HCT116 (cell line): ENCODE measurements at regions not wholly inside any gene's neighbourhood (a gene's known extent, or its start where the extent isn't known, plus 50 kb on each side); places are given as distances from the start of the nearest gene placed in this dataset.

ENCODE experiments used
- ATAC-seq: fragments of 200-7000 bp; cut with Tn5 transposase; 2 replicates; pipeline ENCODE4 v1.9.1; 2020; ENCODE audit warnings: mild to moderate bottlenecking, moderate library complexity
- BruUV-seq: library from RNA; stranded (reverse); fragments of 400-500 nt; replicated peaks from 2 replicates; lab custom pipeline; 2021; lab: Mats Ljungman, UMichigan
- CTCF ChIA-PET: fragments of 300-600 bp; sonication (Branson Sonifier 250); formaldehyde crosslinking; loops from one replicate; lab custom pipeline; 2021; ENCODE audit warnings: antibody characterized with exemption; lab: Charles Lee
- POLR2A ChIA-PET: fragments of 300-600, 350-600 bp; sonication (Branson Sonifier 250); formaldehyde crosslinking; loops from one replicate; lab custom pipeline; 2021; ENCODE audit warnings: antibody characterized with exemption; lab: Charles Lee
- RAD21 ChIA-PET, 2 experiments: fragments of 300-600 bp; sonication (Branson Sonifier 250); formaldehyde crosslinking; loops; one replicate each; lab custom pipeline; 2023; ENCODE audit warnings: low total read pairs in 2 of 2; ENCODE audit not compliant: uncharacterized antibody in 2 of 2, unreplicated experiment in 2 of 2, low non-redundant PET in 1 of 2; lab: Charles Lee
- DNase-seq: peaks from one replicate; pipeline ENCODE4 v3.0.0-alpha.2; 2010; ENCODE audit warnings: low read depth, low spot score
- H2AFZ ChIP-seq: fragments of 200-600 bp; shearing (Covaris generic), sonication (generic); 2 replicates; pipeline ENCODE4 v1.6.1; 2017; ENCODE audit warnings: low read depth, mixed run types, mixed read lengths, antibody characterized with exemption, low read length; ENCODE audit not compliant: poor library complexity, severe bottlenecking
- H3K27ac ChIP-seq: 2 replicates; pipeline ENCODE4 v1.5.1; 2012; ENCODE audit warnings: low read depth, low read length
- H3K27me3 ChIP-seq: fragments of 200-600 bp; sonication (generic); 2 replicates; pipeline ENCODE4 v1.6.1; 2016; ENCODE audit warnings: mixed run types, low read length, mixed read lengths; ENCODE audit not compliant: insufficient read depth
- H3K36me3 ChIP-seq, 2 experiments: fragments of 200-500 bp in 1 of 2; fragments of 200-600 bp in 1 of 2; sonication (Bioruptor generic) in 1 of 2; sonication (generic) in 1 of 2; 2 replicates each; pipeline versions ENCODE4 v1.5.1 to v1.6.1; 2014 to 2016; ENCODE audit warnings: low read length in 2 of 2, inconsistent platforms in 1 of 2, mixed read lengths in 1 of 2, mixed run types in 1 of 2; ENCODE audit not compliant: insufficient read depth in 2 of 2, control insufficient read depth in 1 of 2
- H3K4me1 ChIP-seq, 2 experiments: fragments of 200-600 bp in 1 of 2; sonication (generic) in 1 of 2; 2 replicates each; pipeline versions ENCODE4 v1.5.1 to v1.6.1; 2012 to 2017; ENCODE audit warnings: low read length in 2 of 2, inconsistent platforms in 1 of 2, mild to moderate bottlenecking in 1 of 2, mixed read lengths in 1 of 2, mixed run types in 1 of 2, moderate library complexity in 1 of 2; ENCODE audit not compliant: insufficient read depth in 2 of 2, control insufficient read depth in 1 of 2
- H3K4me2 ChIP-seq: fragments of 200-600 bp; sonication (generic); 2 replicates; pipeline ENCODE4 v1.6.1; 2017; ENCODE audit warnings: mixed run types, low read length, mixed read lengths
- H3K4me3 ChIP-seq, 2 experiments: fragments of 200-600 bp in 1 of 2; sonication (generic) in 1 of 2; replicated peaks in 1 of 2; 2 replicates each; pipeline ENCODE4 v1.5.1; 2011 to 2016; ENCODE audit warnings: low read length in 2 of 2, control low read depth in 1 of 2, low read depth in 1 of 2, mild to moderate bottlenecking in 1 of 2, mixed read lengths in 1 of 2, mixed run types in 1 of 2
- H3K79me2 ChIP-seq: fragments of 200-600 bp; sonication (generic); 2 replicates; pipeline ENCODE4 v1.6.1; 2017; ENCODE audit warnings: mild to moderate bottlenecking, mixed run types, low read length, moderate library complexity, mixed read lengths; ENCODE audit not compliant: insufficient read depth
- H3K9ac ChIP-seq: fragments of 200-600 bp; sonication (generic); 2 replicates; pipeline ENCODE4 v1.6.1; 2016; ENCODE audit warnings: low read length, mixed read lengths
- H3K9me2 ChIP-seq: fragments of 200-600 bp; sonication (generic), shearing (Covaris generic); 2 replicates; pipeline ENCODE4 v1.6.1; 2017; ENCODE audit warnings: mixed run types, mild to moderate bottlenecking, moderate library complexity; ENCODE audit not compliant: insufficient read depth
- H3K9me3 ChIP-seq, 2 experiments: fragments of 200-500 bp in 1 of 2; fragments of 200-600 bp in 1 of 2; sonication (Bioruptor generic) in 1 of 2; sonication (generic) in 1 of 2; 2 replicates each; pipeline ENCODE4 v1.6.1; 2014 to 2017; ENCODE audit warnings: low read length in 2 of 2, mixed read lengths in 2 of 2, inconsistent platforms in 1 of 2, low read depth in 1 of 2, mild to moderate bottlenecking in 1 of 2, mixed run types in 1 of 2, moderate library complexity in 1 of 2; ENCODE audit not compliant: control insufficient read depth in 1 of 2, insufficient read depth in 1 of 2
- H4K20me1 ChIP-seq: fragments of 200-600 bp; sonication (generic), shearing (Covaris generic); 2 replicates; pipeline ENCODE4 v1.6.1; 2017; ENCODE audit warnings: mixed run types, mild to moderate bottlenecking, moderate library complexity; ENCODE audit not compliant: insufficient read depth
- CBX3 ChIP-seq: IDR thresholded peaks from 2 replicates; pipeline ENCODE4 v1.6.1; 2012; ENCODE audit warnings: low read depth
- CEBPB ChIP-seq: IDR thresholded peaks from 2 replicates; pipeline ENCODE4 v1.6.1; 2012; ENCODE audit warnings: low read depth
- EGR1 ChIP-seq: IDR thresholded peaks from 2 replicates; pipeline ENCODE4 v1.6.1; 2012; ENCODE audit warnings: low read depth
- EZH2 ChIP-seq: fragments of 200-600 bp; sonication (generic); IDR thresholded peaks from 2 replicates; pipeline ENCODE4 v1.6.1; 2017; ENCODE audit warnings: antibody characterized with exemption, mixed run types
- FOSL1 ChIP-seq: IDR thresholded peaks from 2 replicates; pipeline ENCODE4 v1.6.1; 2012; ENCODE audit warnings: low read depth
- JUND ChIP-seq: IDR thresholded peaks from 2 replicates; pipeline ENCODE4 v1.6.1; 2012
- POLR2A ChIP-seq: IDR thresholded peaks from 2 replicates; pipeline ENCODE4 v1.7.0; 2011; ENCODE audit warnings: borderline replicate concordance; ENCODE audit not compliant: insufficient read depth, insufficient read length; ENCODE audit errors: extremely low read depth
- POLR2AphosphoS5 ChIP-seq: IDR thresholded peaks from 2 replicates; pipeline ENCODE4 v1.6.1; 2011; ENCODE audit warnings: mild to moderate bottlenecking, low read depth, low read length, moderate library complexity
- SIN3A ChIP-seq: IDR thresholded peaks from 2 replicates; pipeline ENCODE4 v1.6.1; 2012; ENCODE audit warnings: low read depth
- SP1 ChIP-seq: IDR thresholded peaks from 2 replicates; pipeline ENCODE4 v1.6.1; 2012; ENCODE audit warnings: low read depth
- SRF ChIP-seq: IDR thresholded peaks from 2 replicates; pipeline ENCODE4 v1.6.1; 2012; ENCODE audit warnings: low read depth
- YY1 ChIP-seq: IDR thresholded peaks from 2 replicates; pipeline ENCODE4 v1.6.1; 2011; ENCODE audit warnings: low read length, low read depth, moderate library complexity, mild to moderate bottlenecking; ENCODE audit not compliant: insufficient replicate concordance; ENCODE audit errors: extremely low read depth
- ZFX ChIP-seq: fragments of 450-650 bp; IDR thresholded peaks from 2 replicates; pipeline ENCODE4 v1.6.1; 2017
- ZNF274 ChIP-seq: fragments of 200-500 bp; sonication (Bioruptor generic); IDR thresholded peaks from 2 replicates; pipeline ENCODE4 v1.6.1; 2014; ENCODE audit warnings: mild to moderate bottlenecking, low read depth, low read length, inconsistent platforms
- intact Hi-C: fragments of 100-400 bp; cut with micrococcal nuclease; formaldehyde crosslinking; loops from 2 replicates; pipeline ENCODE4 v1.10.0; 2022
- TF ChIP-seq, protein P1 (sequence below): IDR thresholded peaks from 2 replicates; pipeline ENCODE4 v1.6.1; 2012
- TF ChIP-seq, protein P2 (sequence below): IDR thresholded peaks from 2 replicates; pipeline ENCODE4 v1.6.1; 2012
- TF ChIP-seq, protein P3 (sequence below): IDR thresholded peaks from 2 replicates; pipeline ENCODE4 v1.6.1; 2012; ENCODE audit warnings: low read depth
- TF ChIP-seq, protein P4 (sequence below), 3 experiments: fragments of 200-600 bp in 1 of 3; sonication (generic) in 1 of 3; IDR thresholded peaks in 2 of 3; conservative IDR thresholded peaks in 1 of 3; 2 replicates each; pipeline ENCODE4 v1.5.1; 2012 to 2017; ENCODE audit warnings: low read depth in 2 of 3, low read length in 2 of 3, antibody characterized with exemption in 1 of 3, borderline replicate concordance in 1 of 3, control low read depth in 1 of 3, mild to moderate bottlenecking in 1 of 3, mixed read lengths in 1 of 3, mixed run types in 1 of 3, moderate library complexity in 1 of 3; ENCODE audit not compliant: insufficient read depth in 1 of 3
- TF ChIP-seq, protein P5 (sequence below): IDR thresholded peaks from 2 replicates; pipeline ENCODE4 v1.6.1; 2011; ENCODE audit warnings: mild to moderate bottlenecking, low read length, moderate library complexity; ENCODE audit not compliant: insufficient replicate concordance; ENCODE audit errors: extremely low read depth

DNA sequence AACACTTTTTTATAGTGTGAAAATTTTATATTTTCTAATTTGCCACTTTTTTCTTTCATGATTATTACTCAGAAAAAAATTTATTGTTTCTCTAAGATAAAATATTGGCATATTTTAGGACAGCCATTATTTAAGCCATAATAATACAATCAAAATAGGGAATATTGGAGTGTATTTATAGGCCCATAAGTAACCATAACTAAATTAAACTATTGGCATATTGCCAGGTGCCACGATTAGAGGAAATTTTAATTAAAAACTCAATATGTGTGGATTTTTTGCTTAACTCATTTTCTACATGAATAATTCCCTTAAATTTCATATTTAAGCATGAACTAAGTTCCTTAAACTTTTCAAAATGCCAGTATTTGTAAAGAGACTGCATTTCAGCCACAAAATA is 587.8 kb downstream of the IPMK start:
- Histone ChIP-seq H3K4me2 (no peak overlapping the region), H4K20me1 (no peaks in the 10 kb centered on the region), H3K9me2 (no peaks in the 10 kb centered on the region), H2AFZ (no peak overlapping the region), H3K9ac (no peak overlapping the region), H3K36me3 (no peaks in the 10 kb centered on the region)
- no peak for DNase-seq
- ChIA-PET CTCF (no interaction called here), RAD21 (no interaction called here), POLR2A (no interaction called here)
- no peak for TF ChIP-seq FOSL1
- TF ChIP-seq POLR2A = no peak
- TF ChIP-seq, protein P1, sequence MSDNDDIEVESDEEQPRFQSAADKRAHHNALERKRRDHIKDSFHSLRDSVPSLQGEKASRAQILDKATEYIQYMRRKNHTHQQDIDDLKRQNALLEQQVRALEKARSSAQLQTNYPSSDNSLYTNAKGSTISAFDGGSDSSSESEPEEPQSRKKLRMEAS = no peak
- no peak for TF ChIP-seq ZFX
- no peak for TF ChIP-seq CEBPB
- TF ChIP-seq, protein P2, sequence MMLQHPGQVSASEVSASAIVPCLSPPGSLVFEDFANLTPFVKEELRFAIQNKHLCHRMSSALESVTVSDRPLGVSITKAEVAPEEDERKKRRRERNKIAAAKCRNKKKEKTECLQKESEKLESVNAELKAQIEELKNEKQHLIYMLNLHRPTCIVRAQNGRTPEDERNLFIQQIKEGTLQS = no peak
- no peak for TF ChIP-seq EGR1
- TF ChIP-seq ZNF274 = no peak
- TF ChIP-seq, protein P3, sequence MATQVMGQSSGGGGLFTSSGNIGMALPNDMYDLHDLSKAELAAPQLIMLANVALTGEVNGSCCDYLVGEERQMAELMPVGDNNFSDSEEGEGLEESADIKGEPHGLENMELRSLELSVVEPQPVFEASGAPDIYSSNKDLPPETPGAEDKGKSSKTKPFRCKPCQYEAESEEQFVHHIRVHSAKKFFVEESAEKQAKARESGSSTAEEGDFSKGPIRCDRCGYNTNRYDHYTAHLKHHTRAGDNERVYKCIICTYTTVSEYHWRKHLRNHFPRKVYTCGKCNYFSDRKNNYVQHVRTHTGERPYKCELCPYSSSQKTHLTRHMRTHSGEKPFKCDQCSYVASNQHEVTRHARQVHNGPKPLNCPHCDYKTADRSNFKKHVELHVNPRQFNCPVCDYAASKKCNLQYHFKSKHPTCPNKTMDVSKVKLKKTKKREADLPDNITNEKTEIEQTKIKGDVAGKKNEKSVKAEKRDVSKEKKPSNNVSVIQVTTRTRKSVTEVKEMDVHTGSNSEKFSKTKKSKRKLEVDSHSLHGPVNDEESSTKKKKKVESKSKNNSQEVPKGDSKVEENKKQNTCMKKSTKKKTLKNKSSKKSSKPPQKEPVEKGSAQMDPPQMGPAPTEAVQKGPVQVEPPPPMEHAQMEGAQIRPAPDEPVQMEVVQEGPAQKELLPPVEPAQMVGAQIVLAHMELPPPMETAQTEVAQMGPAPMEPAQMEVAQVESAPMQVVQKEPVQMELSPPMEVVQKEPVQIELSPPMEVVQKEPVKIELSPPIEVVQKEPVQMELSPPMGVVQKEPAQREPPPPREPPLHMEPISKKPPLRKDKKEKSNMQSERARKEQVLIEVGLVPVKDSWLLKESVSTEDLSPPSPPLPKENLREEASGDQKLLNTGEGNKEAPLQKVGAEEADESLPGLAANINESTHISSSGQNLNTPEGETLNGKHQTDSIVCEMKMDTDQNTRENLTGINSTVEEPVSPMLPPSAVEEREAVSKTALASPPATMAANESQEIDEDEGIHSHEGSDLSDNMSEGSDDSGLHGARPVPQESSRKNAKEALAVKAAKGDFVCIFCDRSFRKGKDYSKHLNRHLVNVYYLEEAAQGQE = no peak
- TF ChIP-seq JUND = no peak
- TF ChIP-seq SP1 = no peak
- TF ChIP-seq POLR2AphosphoS5 = no peak
- no peak for TF ChIP-seq CBX3
- TF ChIP-seq SIN3A = no peak
- TF ChIP-seq EZH2 = no peak
- TF ChIP-seq, protein P4, sequence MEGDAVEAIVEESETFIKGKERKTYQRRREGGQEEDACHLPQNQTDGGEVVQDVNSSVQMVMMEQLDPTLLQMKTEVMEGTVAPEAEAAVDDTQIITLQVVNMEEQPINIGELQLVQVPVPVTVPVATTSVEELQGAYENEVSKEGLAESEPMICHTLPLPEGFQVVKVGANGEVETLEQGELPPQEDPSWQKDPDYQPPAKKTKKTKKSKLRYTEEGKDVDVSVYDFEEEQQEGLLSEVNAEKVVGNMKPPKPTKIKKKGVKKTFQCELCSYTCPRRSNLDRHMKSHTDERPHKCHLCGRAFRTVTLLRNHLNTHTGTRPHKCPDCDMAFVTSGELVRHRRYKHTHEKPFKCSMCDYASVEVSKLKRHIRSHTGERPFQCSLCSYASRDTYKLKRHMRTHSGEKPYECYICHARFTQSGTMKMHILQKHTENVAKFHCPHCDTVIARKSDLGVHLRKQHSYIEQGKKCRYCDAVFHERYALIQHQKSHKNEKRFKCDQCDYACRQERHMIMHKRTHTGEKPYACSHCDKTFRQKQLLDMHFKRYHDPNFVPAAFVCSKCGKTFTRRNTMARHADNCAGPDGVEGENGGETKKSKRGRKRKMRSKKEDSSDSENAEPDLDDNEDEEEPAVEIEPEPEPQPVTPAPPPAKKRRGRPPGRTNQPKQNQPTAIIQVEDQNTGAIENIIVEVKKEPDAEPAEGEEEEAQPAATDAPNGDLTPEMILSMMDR (IDR thresholded peaks at IDR 0.05 in 2 of 3, conservative IDR thresholded peaks at IDR 0.05 in 1 of 3; ENCODE audit: borderline replicate concordance in 1 of 3, insufficient read depth in 1 of 3, low read depth in 2 of 3, low read length in 2 of 3) = no peak
- TF ChIP-seq, protein P5, sequence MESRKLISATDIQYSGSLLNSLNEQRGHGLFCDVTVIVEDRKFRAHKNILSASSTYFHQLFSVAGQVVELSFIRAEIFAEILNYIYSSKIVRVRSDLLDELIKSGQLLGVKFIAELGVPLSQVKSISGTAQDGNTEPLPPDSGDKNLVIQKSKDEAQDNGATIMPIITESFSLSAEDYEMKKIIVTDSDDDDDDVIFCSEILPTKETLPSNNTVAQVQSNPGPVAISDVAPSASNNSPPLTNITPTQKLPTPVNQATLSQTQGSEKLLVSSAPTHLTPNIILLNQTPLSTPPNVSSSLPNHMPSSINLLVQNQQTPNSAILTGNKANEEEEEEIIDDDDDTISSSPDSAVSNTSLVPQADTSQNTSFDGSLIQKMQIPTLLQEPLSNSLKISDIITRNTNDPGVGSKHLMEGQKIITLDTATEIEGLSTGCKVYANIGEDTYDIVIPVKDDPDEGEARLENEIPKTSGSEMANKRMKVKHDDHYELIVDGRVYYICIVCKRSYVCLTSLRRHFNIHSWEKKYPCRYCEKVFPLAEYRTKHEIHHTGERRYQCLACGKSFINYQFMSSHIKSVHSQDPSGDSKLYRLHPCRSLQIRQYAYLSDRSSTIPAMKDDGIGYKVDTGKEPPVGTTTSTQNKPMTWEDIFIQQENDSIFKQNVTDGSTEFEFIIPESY = no peak
- no peak for TF ChIP-seq YY1
- no peak for TF ChIP-seq SRF
- TF ChIP-seq, all 23 proteins: peak for 0
- Histone ChIP-seq H3K27ac (no peak overlapping the region), H3K27me3 (no peaks in the 10 kb centered on the region), H3K9me3 (peaks cover 0 to 4% of the 10 kb centered on the region in 2 experiments; a peak in 2 of 4 replicates), H3K4me3 (no peak overlapping the region), H3K79me2 (no peaks in the 10 kb centered on the region), H3K4me1 (no peaks in the 10 kb centered on the region)
- BruUV-seq = no TSS peak
- intact Hi-C loops = no loop called here
- ATAC-seq = no peak
